NAMALWA (cell line): ENCODE measurements at regions not wholly inside any gene's neighbourhood (a gene's known extent, or its start where the extent isn't known, plus 50 kb on each side); places are given as distances from the start of the nearest gene placed in this dataset.
"Not testable (repeated sequence)": the region's sequence is repeated elsewhere in the genome, so short reads cannot be mapped to it uniquely, and the experiment has no call there.

Experiments
- DNase-seq: peaks from one replicate; pipeline ENCODE4 v3.0.0-alpha.2; 2015; ENCODE audit warnings: low spot score

DNA sequence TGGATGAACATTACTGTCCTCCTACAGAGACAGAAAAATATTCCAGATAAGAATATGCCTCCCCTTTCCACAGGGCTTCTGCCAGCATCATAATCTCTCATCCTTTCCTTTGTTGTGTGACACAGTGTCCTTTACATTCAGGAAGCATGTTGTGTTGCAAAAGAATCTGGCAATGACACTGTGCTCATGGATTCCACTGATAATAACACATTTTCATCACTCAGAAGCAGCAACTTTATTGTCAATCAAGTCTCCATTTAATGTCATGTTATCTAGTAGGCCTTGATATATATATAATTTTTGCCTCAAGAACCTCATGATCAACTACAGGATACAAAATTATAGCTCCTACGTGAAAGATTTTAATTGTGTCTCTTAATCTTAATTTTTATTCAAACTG is 833.9 kb downstream of the FSTL5 start:
- no peak for DNase-seq

DNA sequence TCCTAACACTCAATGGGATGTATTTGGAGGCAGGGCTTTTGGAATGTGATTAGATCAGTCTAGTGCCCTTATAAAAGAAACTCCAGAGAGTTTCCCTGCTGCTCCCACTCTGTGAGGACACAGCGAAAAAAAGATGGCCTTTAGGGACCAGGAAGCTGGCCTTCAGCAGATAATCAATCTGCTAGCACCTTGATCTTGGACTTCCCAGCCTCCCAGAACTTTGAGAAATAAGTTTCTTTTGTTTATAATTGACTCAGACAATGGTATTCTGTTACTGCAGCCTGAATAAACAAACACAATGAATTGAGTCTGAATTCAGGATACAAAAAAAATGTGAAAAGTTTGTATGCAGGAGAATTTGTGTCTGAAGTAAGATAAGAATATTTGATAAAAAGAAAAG is 842.1 kb downstream of the FSTL5 start:
- no peak for DNase-seq

GRCh38 chr4:161320377-161320776 is 843.4 kb downstream of the FSTL5 start:
- peak; percentile 71 for DNase-seq

GRCh38 chr4:161317000-161317399 is 846.8 kb downstream of the FSTL5 start:
- DNase-seq: no peak

DNA sequence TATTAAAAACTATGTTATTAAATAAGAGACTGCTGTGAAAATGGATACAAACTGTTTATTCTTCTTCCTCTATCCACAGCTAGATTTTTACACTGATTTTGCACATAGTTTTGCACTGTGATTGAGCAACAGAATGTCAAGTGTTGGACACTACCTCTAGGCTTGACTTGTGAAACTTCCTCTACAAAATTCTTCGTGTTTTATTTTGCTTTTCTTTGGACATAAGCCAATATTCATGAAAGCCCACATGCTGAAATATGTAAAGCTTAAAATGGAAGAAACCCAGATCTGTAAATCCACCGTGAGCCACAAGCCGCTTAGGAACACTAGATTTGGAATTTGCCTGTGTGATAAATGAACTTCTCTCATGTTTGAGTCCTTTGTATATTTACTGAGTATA is 849.4 kb downstream of the FSTL5 start:
- DNase-seq: no peak

DNA sequence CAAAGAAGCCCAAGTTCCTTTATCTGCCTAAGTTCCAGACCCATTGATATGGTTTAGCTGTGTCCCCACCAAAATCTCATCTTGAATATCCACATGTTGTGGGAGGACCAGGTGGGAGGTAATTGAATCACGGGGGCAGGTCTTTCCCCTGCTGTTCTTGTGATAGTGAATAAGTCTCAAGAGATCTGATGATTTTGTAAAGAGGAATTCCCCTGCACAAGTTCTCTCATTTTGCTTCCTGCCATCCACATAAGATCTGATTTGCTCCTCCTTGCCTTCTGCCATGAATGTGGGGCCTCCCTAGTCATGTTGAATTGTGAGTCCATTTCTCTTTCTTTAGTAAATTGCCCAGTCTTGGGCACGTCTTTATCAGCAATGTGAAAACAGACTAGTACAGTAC is 860.2 kb downstream of the FSTL5 start:
- DNase-seq: no peak

DNA sequence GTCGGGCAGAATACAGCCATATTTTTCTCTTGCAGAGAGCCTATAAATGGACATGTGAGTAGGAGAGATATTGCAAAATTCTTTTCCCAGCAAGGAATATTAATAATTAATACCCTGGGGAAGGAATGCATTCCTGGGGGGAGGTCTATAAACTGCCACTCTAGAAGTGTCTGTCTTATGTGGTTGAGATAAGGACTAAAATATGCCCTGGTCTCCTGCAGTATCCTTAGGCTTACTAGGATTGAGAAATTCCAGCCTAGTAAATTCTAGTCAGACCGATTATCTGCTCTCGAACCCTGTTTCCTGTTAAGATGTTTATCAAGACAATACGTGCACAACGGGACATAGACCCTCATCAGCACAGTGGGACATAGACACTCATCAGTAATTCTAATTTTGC is 872.6 kb downstream of the FSTL5 start:
- peak; percentile 4 for DNase-seq

- DNase-seq: no peak
Observed at GRCh38 chr4:161287678-161288352, 876.0 kb downstream of the FSTL5 start.

DNA sequence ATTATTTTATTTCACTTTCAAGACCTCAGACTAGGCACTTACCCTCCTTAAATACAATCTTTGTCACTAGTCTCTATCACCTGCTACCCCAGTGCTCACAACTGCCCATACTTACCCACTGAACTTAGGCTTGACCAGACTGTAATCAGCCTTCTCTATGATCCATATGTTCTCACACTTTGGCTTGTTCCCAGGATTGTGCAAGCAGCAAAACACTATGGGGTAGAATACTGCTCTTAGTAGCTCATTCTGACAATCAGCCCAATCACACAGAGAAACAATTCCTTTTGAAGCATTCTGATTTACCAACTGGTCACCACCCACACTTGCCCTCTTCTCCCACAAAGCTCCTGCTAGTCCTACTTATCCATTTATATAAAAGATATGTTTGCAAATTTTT is 878.3 kb downstream of the FSTL5 start:
- DNase-seq: no peak

- no peak for DNase-seq
Observed at GRCh38 chr4:161280929-161281328, 882.9 kb downstream of the FSTL5 start.

- DNase-seq: no peak
Observed at GRCh38 chr4:161279095-161279494, 884.7 kb downstream of the FSTL5 start.

- not testable (repeated sequence) for DNase-seq
Observed at GRCh38 chr4:161277150-161277787, 886.5 kb downstream of the FSTL5 start.

- DNase-seq: no peak
Observed at GRCh38 chr4:161273607-161274006, 890.2 kb downstream of the FSTL5 start.

DNA sequence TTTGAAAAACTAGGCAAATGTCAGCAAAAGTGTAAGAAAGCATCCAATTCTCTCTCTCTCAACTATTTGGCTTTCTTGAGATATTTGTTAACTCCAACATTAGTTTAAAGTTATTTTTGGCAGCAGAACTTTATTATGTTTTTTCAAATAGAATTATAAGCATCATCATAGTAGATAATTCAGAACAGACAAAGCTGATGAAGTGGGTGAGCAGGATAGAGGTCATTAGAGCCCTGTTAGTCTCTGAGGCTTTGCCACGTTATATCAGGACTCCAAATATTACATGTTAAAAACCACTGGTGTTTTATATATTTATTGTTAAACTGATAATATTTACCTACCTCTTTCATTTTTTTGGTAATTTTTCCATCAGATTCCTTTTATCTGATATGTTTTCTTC is 903.0 kb downstream of the FSTL5 start:
- no peak for DNase-seq

GRCh38 chr4:161256716-161257115 is 907.1 kb downstream of the FSTL5 start:
- peak; percentile 44 for DNase-seq

- no peak for DNase-seq
Observed at GRCh38 chr4:161256172-161256571, 907.6 kb downstream of the FSTL5 start.

GRCh38 chr4:161254375-161254774 is 909.4 kb downstream of the FSTL5 start:
- DNase-seq: peak; percentile 35

GRCh38 chr4:161252520-161253141 is 911.2 kb downstream of the FSTL5 start:
- DNase-seq: peak; percentile 63

GRCh38 chr4:161249779-161250440 is 913.9 kb downstream of the FSTL5 start:
- no peak for DNase-seq

- DNase-seq: no peak
Observed at GRCh38 chr4:161248880-161249279, 914.9 kb downstream of the FSTL5 start.

- DNase-seq: no peak
Observed at GRCh38 chr4:161247831-161248230, 916.0 kb downstream of the FSTL5 start.

GRCh38 chr4:161238033-161238432 is 925.8 kb downstream of the FSTL5 start:
- no peak for DNase-seq

GRCh38 chr4:161237495-161237894 is 926.3 kb downstream of the FSTL5 start:
- DNase-seq: no peak
